ENCODE measurements at regions not wholly inside any gene's neighbourhood (a gene's known extent, or its start where the extent isn't known, plus 50 kb on each side); places are given as distances from the start of the nearest gene placed in this dataset.

GRCh38 chr20:11027224-11027623 is 353.4 kb upstream of the JAG1 start:
- H3K9me3 ChIP-seq = no peaks in the 10 kb centered on the region
- TF ChIP-seq CTCF (IDR thresholded peaks at IDR 0.05) = no peak
- H3K4me1 ChIP-seq = no peaks in the 10 kb centered on the region
- no peaks in the 10 kb centered on the region for H3K27me3 ChIP-seq
- H3K4me3 ChIP-seq = no peak overlapping the region
- H3K27ac ChIP-seq = no peak overlapping the region
- no peaks in the 10 kb centered on the region for H3K36me3 ChIP-seq
- no peak for DNase-seq (ENCODE audit: low spot score)

GRCh38 chr20:11030351-11030750 is 356.6 kb upstream of the JAG1 start:
- DNase-seq (ENCODE audit: low spot score) = no peak
- Histone ChIP-seq H3K27ac (no peak overlapping the region), H3K27me3 (no peaks in the 10 kb centered on the region), H3K36me3 (no peaks in the 10 kb centered on the region), H3K4me1 (no peaks in the 10 kb centered on the region), H3K4me3 (no peak overlapping the region), H3K9me3 (no peaks in the 10 kb centered on the region)
- no peak for TF ChIP-seq CTCF (IDR thresholded peaks at IDR 0.05)

DNA sequence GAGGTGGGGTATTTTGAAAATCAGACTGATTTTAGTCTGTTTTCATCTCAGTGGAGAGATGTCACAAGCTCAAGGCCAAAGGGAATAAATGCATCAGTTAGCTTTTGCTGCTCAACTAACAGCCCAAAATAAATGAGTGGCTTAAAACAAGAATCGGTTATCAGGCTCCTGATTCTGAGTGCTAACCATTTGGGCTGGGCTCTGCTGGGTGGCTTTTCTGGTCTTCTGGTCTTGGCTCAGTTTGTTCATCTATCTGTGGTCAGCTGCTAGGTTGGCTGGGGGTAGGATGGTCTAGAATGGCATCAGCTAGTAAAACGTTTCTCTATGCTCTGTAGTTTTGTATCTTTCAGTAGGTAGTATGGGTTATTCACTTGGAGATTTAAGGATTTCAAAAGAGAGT is 357.5 kb upstream of the JAG1 start:
- no peak for DNase-seq (ENCODE audit: low spot score)
- Histone ChIP-seq H3K4me1 (no peaks in the 10 kb centered on the region), H3K36me3 (no peaks in the 10 kb centered on the region), H3K27me3 (no peaks in the 10 kb centered on the region), H3K4me3 (no peak overlapping the region), H3K27ac (no peak overlapping the region), H3K9me3 (no peaks in the 10 kb centered on the region)
- no peak for TF ChIP-seq CTCF (IDR thresholded peaks at IDR 0.05)

DNA sequence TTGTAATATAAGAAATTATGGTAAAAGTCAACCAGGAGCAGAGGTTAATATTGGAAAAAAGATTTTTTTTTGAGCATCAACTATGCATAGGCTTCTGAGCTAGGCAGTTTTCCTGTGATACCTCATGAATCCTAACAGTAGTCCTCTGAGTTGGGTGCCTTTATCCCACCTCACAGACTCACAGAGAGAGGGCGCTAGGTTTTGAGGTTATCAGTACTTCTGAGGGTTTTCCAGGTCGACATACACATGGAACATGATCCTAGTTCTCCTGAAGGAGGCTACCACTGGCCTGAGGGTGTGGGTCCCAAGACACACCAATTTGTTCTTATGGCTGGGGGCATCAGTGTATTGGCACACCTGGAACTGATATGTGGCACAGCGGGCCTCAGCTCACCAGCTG is 358.8 kb upstream of the JAG1 start:
- Histone ChIP-seq H3K27me3 (no peaks in the 10 kb centered on the region), H3K27ac (no peak overlapping the region), H3K4me3 (no peak overlapping the region), H3K9me3 (no peaks in the 10 kb centered on the region), H3K4me1 (no peaks in the 10 kb centered on the region), H3K36me3 (no peaks in the 10 kb centered on the region)
- no peak for DNase-seq (ENCODE audit: low spot score)
- no peak for TF ChIP-seq CTCF (IDR thresholded peaks at IDR 0.05)

DNA sequence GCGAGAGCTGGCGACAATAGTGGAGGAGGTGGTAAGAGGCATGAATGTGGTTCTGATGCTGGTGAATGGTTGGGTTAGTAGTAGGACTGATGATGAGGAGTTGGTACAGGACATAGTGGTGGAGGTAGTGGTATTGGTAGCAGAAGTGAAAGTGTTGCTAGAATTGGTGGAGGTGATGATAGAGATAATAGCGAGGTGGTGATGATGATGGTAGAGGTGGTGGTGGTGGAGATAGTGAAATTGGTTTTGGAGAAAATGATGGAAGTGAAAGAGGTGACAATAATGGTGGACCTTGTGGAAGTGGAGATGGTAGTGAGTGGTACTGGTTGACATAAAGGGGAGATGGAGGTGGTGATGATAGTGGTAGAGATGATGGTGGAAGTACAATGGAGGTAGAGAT is 360.2 kb upstream of the JAG1 start:
- no peak for DNase-seq (ENCODE audit: low spot score)
- Histone ChIP-seq H3K4me3 (no peak overlapping the region), H3K36me3 (no peaks in the 10 kb centered on the region), H3K27me3 (no peaks in the 10 kb centered on the region), H3K4me1 (no peaks in the 10 kb centered on the region), H3K27ac (no peak overlapping the region), H3K9me3 (no peaks in the 10 kb centered on the region)
- TF ChIP-seq CTCF (IDR thresholded peaks at IDR 0.05) = no peak

GRCh38 chr20:11035211-11035610 is 361.4 kb upstream of the JAG1 start:
- H3K9me3 ChIP-seq = no peaks in the 10 kb centered on the region
- no peaks in the 10 kb centered on the region for H3K36me3 ChIP-seq
- DNase-seq (ENCODE audit: low spot score) = no peak
- no peaks in the 10 kb centered on the region for H3K4me1 ChIP-seq
- TF ChIP-seq CTCF (IDR thresholded peaks at IDR 0.05) = no peak
- no peak overlapping the region for H3K4me3 ChIP-seq
- H3K27me3 ChIP-seq = no peaks in the 10 kb centered on the region
- no peak overlapping the region for H3K27ac ChIP-seq

Data from right atrium auricular region (tissue), 2 donors.